ENCODE measurements at regions not wholly inside any gene's neighbourhood (a gene's known extent, or its start where the extent isn't known, plus 50 kb on each side); places are given as distances from the start of the nearest gene placed in this dataset.

- TF ChIP-seq CTCF (IDR thresholded peaks at IDR 0.05; ENCODE audit: insufficient read depth, low read depth, low read length) (no peak), EZH2 (IDR thresholded peaks at IDR 0.05; ENCODE audit: insufficient read depth, low read length) (no peak)
Observed at GRCh38 chr2:223223156-223223555, 171.2 kb downstream of the KCNE4 start.
